Karpas-422 (cell line): ENCODE measurements at regions not wholly inside any gene's neighbourhood (a gene's known extent, or its start where the extent isn't known, plus 50 kb on each side); places are given as distances from the start of the nearest gene placed in this dataset.
"Not testable (repeated sequence)": the region's sequence is repeated elsewhere in the genome, so short reads cannot be mapped to it uniquely, and the experiment has no call there.

ENCODE experiments used
- DNase-seq: peaks from one replicate; pipeline ENCODE4 v3.0.0-alpha.2; 2015
- H2AFZ ChIP-seq: fragments of 200-600 bp; sonication (generic); 2 replicates; pipeline ENCODE4 v1.6.1; 2014; ENCODE audit warnings: antibody characterized with exemption, low read length, mixed read lengths
- H3K27ac ChIP-seq: fragments of 200-600 bp; sonication (generic); 2 replicates; pipeline ENCODE4 v1.5.1; 2014; ENCODE audit warnings: mild to moderate bottlenecking, low read length, moderate library complexity
- H3K27me3 ChIP-seq: fragments of 200-600 bp; sonication (generic); 2 replicates; pipeline ENCODE4 v1.6.1; 2014; ENCODE audit warnings: low read length, mixed read lengths
- H3K36me3 ChIP-seq: fragments of 200-600 bp; sonication (generic); 2 replicates; pipeline ENCODE4 v1.6.1; 2014; ENCODE audit warnings: low read length, mixed read lengths; ENCODE audit not compliant: insufficient read depth
- H3K4me1 ChIP-seq: fragments of 200-600 bp; sonication (generic); 2 replicates; pipeline ENCODE4 v1.6.1; 2014; ENCODE audit warnings: mild to moderate bottlenecking, low read length, mixed read lengths
- H3K4me2 ChIP-seq: fragments of 200-600 bp; sonication (generic); 2 replicates; pipeline ENCODE4 v1.6.1; 2014; ENCODE audit warnings: low read length, low read depth, mild to moderate bottlenecking; ENCODE audit not compliant: poor library complexity, severe bottlenecking
- H3K4me3 ChIP-seq: fragments of 200-600 bp; sonication (generic); 2 replicates; pipeline ENCODE4 v1.5.1; 2014; ENCODE audit warnings: mild to moderate bottlenecking, antibody characterized with exemption, low read length, mixed read lengths
- H3K79me2 ChIP-seq: fragments of 200-600 bp; sonication (generic); 2 replicates; pipeline ENCODE4 v1.6.1; 2014; ENCODE audit warnings: mild to moderate bottlenecking, low read length, mixed read lengths
- H3K9ac ChIP-seq: fragments of 200-600 bp; sonication (generic); 2 replicates; pipeline ENCODE4 v1.6.0; 2014; ENCODE audit warnings: low read length
- H3K9me2 ChIP-seq: fragments of 200-600 bp; sonication (generic), shearing (Covaris generic); replicated peaks from 2 replicates; pipeline ENCODE4 v1.6.0; 2014; ENCODE audit warnings: mild to moderate bottlenecking, low read length, moderate library complexity; ENCODE audit not compliant: insufficient read depth
- H3K9me3 ChIP-seq: fragments of 300-700, 200-600 bp; sonication (generic); 2 replicates; pipeline ENCODE4 v1.6.1; 2014; ENCODE audit warnings: low read length, mixed read lengths
- H4K20me1 ChIP-seq: fragments of 200-600 bp; sonication (generic); 2 replicates; pipeline ENCODE4 v1.6.1; 2014; ENCODE audit warnings: mild to moderate bottlenecking, antibody characterized with exemption, low read length, low read depth; ENCODE audit not compliant: insufficient read depth

DNA sequence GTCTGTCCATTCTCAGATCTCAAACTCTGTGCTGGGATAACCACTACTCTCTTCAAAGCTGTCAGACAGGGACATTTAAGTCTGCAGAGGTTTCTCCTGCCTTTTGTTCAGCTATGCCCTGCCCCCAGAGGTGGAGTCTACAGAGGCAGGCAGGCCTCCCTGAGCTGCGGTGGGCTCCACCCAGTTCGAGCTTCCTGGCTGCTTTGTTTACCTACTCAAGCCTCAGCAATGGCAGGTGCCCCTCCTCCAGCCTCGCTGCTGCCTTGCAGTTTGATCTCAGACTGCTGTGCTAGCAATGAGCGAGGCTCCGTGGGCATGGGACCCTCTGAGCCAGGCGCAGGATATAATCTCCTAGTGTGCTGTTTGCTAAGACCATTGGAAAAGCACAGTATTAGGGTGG lies 53.1 kb upstream of the HUNK start:
- H3K9me2 ChIP-seq, H3K9me3 ChIP-seq, H3K4me3 ChIP-seq, H3K27me3 ChIP-seq, H2AFZ ChIP-seq, DNase-seq, H4K20me1 ChIP-seq, H3K4me1 ChIP-seq, H3K36me3 ChIP-seq, H3K9ac ChIP-seq, H3K79me2 ChIP-seq, H3K4me2 ChIP-seq, H3K27ac ChIP-seq: not testable (repeated sequence)

DNA sequence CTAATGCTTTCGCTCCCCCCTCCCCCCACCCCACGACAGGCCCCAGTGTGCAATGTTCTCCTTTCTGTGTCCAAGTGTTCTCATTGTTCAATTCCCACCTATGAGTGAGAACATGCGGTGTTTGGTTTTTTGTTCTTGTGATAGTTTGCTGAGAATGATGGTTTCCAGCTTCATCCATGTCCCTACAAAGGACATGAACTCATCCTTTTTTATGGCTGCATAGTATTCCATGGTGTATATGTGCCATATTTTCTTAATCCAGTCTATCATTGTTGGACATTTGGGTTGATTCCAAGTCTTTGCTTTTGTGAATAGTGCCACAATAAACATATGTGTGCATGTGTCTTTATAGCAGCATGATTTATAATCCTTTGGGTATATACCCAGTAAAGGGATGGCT lies 58.5 kb upstream of the HUNK start:
- H4K20me1 ChIP-seq, H2AFZ ChIP-seq, H3K79me2 ChIP-seq, H3K4me3 ChIP-seq, H3K4me1 ChIP-seq, H3K36me3 ChIP-seq, H3K9ac ChIP-seq, H3K27ac ChIP-seq, H3K9me2 ChIP-seq, H3K27me3 ChIP-seq, DNase-seq, H3K4me2 ChIP-seq, H3K9me3 ChIP-seq: not testable (repeated sequence)

DNA sequence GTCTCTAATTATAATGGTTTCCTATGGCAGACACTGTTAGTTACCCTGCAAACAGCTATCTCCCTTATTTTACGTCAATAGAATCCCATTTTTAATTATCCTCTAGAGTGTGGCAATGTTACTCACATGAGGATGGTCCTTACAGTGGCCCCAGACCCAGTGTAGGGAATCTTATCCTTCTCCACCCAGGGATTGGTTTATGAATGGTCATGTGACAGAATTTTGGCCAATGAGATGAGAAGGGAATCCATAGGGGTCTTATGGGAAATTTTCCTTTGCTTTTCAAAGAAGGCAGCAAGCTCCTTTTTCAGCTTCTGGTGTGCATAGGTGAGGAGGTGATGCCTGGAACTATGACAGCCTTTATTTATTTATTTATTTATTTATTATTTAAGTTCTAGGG lies 59.0 kb upstream of the HUNK start:
- no peak overlapping the region for H3K27ac ChIP-seq
- no peaks in the 10 kb centered on the region for H4K20me1 ChIP-seq
- no peak overlapping the region for H2AFZ ChIP-seq
- no peaks in the 10 kb centered on the region for H3K36me3 ChIP-seq
- H3K4me3 ChIP-seq = no peak overlapping the region
- no peaks in the 10 kb centered on the region for H3K9me2 ChIP-seq
- H3K79me2 ChIP-seq = no peaks in the 10 kb centered on the region
- H3K4me2 ChIP-seq = no peak overlapping the region
- H3K4me1 ChIP-seq = peaks cover 8% of the 10 kb centered on the region; the same call in 1 of the 2 replicates
- DNase-seq = no peak
- no peaks in the 10 kb centered on the region for H3K27me3 ChIP-seq
- H3K9me3 ChIP-seq = no peaks in the 10 kb centered on the region
- no peak overlapping the region for H3K9ac ChIP-seq

DNA sequence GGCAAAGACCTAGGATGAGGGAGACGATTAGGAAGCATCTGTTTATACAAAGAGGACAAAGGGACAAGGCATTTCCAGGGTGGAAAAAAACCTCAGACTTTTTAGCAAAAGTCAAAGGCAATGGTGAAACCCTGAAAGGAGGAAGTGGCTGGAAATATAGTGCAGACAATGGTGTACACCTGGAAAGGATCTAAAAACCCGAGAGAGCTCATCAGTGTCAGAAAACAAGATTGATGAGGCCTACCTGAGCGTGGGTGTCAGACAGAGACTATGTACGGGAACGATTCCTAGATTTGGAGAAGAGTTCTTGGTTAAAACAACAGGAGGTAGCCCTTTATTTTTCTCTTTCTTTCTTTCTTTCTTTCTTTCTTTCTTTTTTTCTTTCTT lies 68.8 kb upstream of the HUNK start:
- H3K27me3 ChIP-seq = 0 out of 2 replicates have a peak, but pooled peaks cover 6% of the 10 kb centered on the region
- no peak overlapping the region for H3K27ac ChIP-seq
- no peak overlapping the region for H2AFZ ChIP-seq
- H3K36me3 ChIP-seq = no peaks in the 10 kb centered on the region
- H3K9me2 ChIP-seq = no peaks in the 10 kb centered on the region
- H3K4me2 ChIP-seq = peak overlapping the region; percentile 21
- no peaks in the 10 kb centered on the region for H3K9me3 ChIP-seq
- DNase-seq = peak; percentile 68
- H3K4me1 ChIP-seq = peaks cover 11% of the 10 kb centered on the region
- H3K9ac ChIP-seq = no peak overlapping the region
- H4K20me1 ChIP-seq = peaks cover 3% of the 10 kb centered on the region; the same call in 1 of the 2 replicates
- no peak overlapping the region for H3K4me3 ChIP-seq
- H3K79me2 ChIP-seq = no peaks in the 10 kb centered on the region

DNA sequence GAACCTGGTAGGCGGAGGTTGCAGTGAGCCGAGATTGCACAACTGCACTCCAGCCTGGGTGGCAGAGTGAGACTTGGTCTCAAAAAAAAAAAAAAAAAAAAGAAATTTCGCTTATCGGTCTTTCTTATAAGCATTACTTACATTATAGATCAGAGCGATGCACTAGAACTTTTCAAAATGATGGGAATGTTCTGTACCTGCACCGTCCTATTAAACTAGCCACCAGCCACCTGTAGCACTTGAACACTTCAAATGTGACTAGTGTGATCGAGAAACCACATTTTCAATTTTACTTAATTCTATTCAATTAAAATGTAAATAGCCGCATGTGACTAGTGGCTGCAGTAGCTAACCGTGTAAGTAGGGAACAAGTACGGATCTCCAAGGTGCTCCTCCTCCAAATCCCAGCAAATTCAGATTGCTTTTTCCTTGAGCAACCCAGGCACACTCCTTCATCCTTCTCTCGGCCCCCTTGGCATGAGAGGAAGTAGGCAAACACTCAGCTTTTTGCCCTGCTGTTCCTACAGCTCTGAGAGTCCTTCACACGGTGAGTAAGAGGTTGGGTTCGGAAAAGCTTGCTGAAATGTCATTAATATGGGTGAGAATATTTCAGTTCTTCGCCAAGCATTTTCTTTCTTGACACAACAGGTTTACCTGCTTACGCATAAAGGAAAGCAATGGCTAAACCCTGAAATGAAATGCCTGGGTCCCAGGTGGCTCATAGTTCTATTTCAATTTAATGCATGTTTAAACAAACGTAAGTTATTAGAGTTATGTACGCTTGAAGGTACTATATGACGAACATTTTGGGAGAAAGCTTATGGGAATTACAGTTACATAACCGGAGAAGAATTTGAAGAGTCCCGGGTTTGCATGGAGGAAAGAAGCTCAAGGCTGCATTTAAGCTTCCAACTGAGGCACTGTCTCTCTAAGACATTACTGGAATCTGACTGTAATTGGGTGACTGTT lies 69.5 kb upstream of the HUNK start:
- H4K20me1 ChIP-seq = peaks cover 3% of the 10 kb centered on the region; the same call in 1 of the 2 replicates
- H3K4me2 ChIP-seq = peak overlapping the region; percentile 21
- H3K9me3 ChIP-seq = no peaks in the 10 kb centered on the region
- no peak for DNase-seq
- no peaks in the 10 kb centered on the region for H3K36me3 ChIP-seq
- no peak overlapping the region for H3K27ac ChIP-seq
- no peak overlapping the region for H3K4me3 ChIP-seq
- no peak overlapping the region for H3K9ac ChIP-seq
- H2AFZ ChIP-seq = no peak overlapping the region
- no peaks in the 10 kb centered on the region for H3K79me2 ChIP-seq
- no peaks in the 10 kb centered on the region for H3K9me2 ChIP-seq
- H3K27me3 ChIP-seq = 0 out of 2 replicates have a peak, but pooled peaks cover 6% of the 10 kb centered on the region
- peaks cover 11% of the 10 kb centered on the region for H3K4me1 ChIP-seq

DNA sequence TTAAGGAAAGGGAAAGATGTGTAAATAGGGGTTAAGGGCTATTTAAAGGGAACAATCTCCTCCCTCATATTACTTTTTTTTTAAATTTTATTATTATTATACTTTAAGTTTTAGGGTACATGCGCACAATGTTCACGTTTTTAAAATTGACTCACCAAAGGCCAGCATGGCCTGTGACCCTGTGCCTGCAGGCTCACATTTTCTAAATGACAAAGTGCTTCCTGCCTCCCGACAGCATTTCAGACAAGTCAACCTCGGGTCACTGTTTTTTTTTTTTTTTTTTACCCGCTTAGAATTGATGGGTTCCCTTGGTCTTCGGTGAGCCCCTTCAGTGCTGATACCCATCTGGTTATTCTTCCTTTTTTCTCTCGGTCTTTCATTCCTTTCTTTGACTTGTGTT lies 70.4 kb upstream of the SCAF4 start:
- Histone ChIP-seq H4K20me1 (peaks cover 2% of the 10 kb centered on the region; the same call in 1 of the 2 replicates), H3K27me3 (0 out of 2 replicates have a peak, but pooled peaks cover 3% of the 10 kb centered on the region), H3K27ac (no peak overlapping the region), H3K36me3 (no peaks in the 10 kb centered on the region), H3K4me3 (no peak overlapping the region), H3K4me1 (peaks cover 11% of the 10 kb centered on the region), H3K9me2 (no peaks in the 10 kb centered on the region), H3K9ac (no peak overlapping the region), H2AFZ (no peak overlapping the region), H3K79me2 (no peaks in the 10 kb centered on the region), H3K4me2 (no peak overlapping the region), H3K9me3 (no peaks in the 10 kb centered on the region)
- DNase-seq = no peak

DNA sequence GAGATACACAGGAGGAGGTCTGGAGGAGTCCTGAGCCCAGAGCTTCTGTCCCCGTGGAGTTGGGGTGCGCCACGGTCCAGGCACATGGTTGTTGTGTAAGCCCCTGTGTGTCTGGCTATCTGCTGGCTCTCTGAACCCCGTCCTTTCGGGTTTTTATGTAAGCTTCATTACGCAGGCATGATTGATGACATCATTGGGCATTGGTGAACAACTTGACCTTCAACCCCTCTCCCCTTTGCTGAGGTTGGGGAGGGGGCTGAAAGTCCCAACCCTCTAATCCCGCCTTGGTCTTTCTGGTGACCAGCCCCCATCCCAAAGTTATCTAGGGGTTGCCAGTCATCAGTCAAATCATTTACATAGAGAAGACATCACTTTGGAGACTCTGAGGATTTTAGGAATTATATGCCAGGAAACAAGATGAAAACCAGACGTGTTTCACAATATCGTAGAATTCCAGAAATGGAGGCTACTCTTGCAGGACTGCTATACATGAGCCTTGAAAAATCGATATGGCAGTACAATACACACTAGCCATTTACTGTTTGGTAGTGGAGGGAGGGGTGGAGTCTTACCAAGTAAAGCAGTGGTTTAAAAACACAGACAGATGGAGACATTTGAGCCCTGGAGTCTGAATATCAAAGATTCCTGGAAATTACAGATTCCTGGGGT lies 69.8 kb upstream of the SCAF4 start:
- Histone ChIP-seq H3K9me2 (no peaks in the 10 kb centered on the region), H3K9ac (no peak overlapping the region), H2AFZ (no peak overlapping the region), H3K27ac (no peak overlapping the region), H3K4me3 (no peak overlapping the region), H3K4me1 (peaks cover 11% of the 10 kb centered on the region), H3K27me3 (0 out of 2 replicates have a peak, but pooled peaks cover 3% of the 10 kb centered on the region), H3K9me3 (no peaks in the 10 kb centered on the region), H3K36me3 (no peaks in the 10 kb centered on the region), H3K79me2 (no peaks in the 10 kb centered on the region), H4K20me1 (no peaks in the 10 kb centered on the region), H3K4me2 (no peak overlapping the region)
- DNase-seq = no peak
